SK-N-SH treated with all-trans-retinoic acid at 6 μM for 48 hours (cell line): ENCODE measurements at regions not wholly inside any gene's neighbourhood (a gene's known extent, or its start where the extent isn't known, plus 50 kb on each side); places are given as distances from the start of the nearest gene placed in this dataset.

Source experiments
- ATAC-seq: fragments of 200-7000 bp; cut with Tn5 transposase; 3 replicates; pipeline ENCODE4 v1.9.1; 2020; ENCODE audit warnings: mild to moderate bottlenecking, moderate library complexity
- BACH2 ChIP-seq: fragments of 250-450 bp; sonication (Bioruptor Pico); IDR thresholded peaks from 2 replicates; pipeline ENCODE4 v1.9.0; 2021; ENCODE audit warnings: mild to moderate bottlenecking, borderline replicate concordance
- CREB5 ChIP-seq: fragments of 250-450 bp; sonication (Bioruptor Pico); IDR thresholded peaks from 2 replicates; pipeline ENCODE4 v1.5.1; 2020; ENCODE audit warnings: low read depth, mild to moderate bottlenecking, moderate library complexity
- CSDC2 ChIP-seq: fragments of 250-450 bp; sonication (Bioruptor Pico); IDR thresholded peaks from 2 replicates; pipeline ENCODE4 v1.5.0; 2020; ENCODE audit warnings: mild to moderate bottlenecking, moderate library complexity
- CSRNP3 ChIP-seq: fragments of 250-450 bp; sonication (Bioruptor Pico); IDR thresholded peaks from 2 replicates; pipeline ENCODE4 v1.5.1; 2021; ENCODE audit warnings: mild to moderate bottlenecking, moderate library complexity
- GLIS3 ChIP-seq: fragments of 250-450 bp; sonication (Bioruptor Pico); IDR thresholded peaks from 2 replicates; pipeline ENCODE4 v1.5.0; 2020; ENCODE audit warnings: mild to moderate bottlenecking, moderate library complexity
- ISL1 ChIP-seq: fragments of 250-450 bp; sonication (Bioruptor Pico); IDR thresholded peaks from 2 replicates; pipeline ENCODE4 v2.1.2; 2022; ENCODE audit warnings: mild to moderate bottlenecking, moderate library complexity
- OSR1 ChIP-seq: fragments of 250-450 bp; sonication (Bioruptor Pico); IDR thresholded peaks from 2 replicates; pipeline ENCODE4 v1.8.0; 2022; ENCODE audit warnings: moderate library complexity, mild to moderate bottlenecking, inconsistent platforms
- PATZ1 ChIP-seq: fragments of 250-450 bp; sonication (Bioruptor Pico); IDR thresholded peaks from 2 replicates; pipeline ENCODE4 v1.8.0; 2020; ENCODE audit warnings: mild to moderate bottlenecking, moderate library complexity, borderline replicate concordance
- POU6F1 ChIP-seq: fragments of 250-450 bp; sonication (Bioruptor Pico); IDR thresholded peaks from 2 replicates; pipeline ENCODE4 v1.8.0; 2021; ENCODE audit warnings: low read depth, mild to moderate bottlenecking, moderate library complexity, borderline replicate concordance
- PPARA ChIP-seq: fragments of 250-450 bp; sonication (Bioruptor Pico); IDR thresholded peaks from 2 replicates; pipeline ENCODE4 v1.5.0; 2020; ENCODE audit warnings: mild to moderate bottlenecking, borderline replicate concordance
- RARB ChIP-seq: fragments of 250-450 bp; sonication (Bioruptor Pico); IDR thresholded peaks from 2 replicates; pipeline ENCODE4 v1.8.0; 2021; ENCODE audit warnings: mild to moderate bottlenecking, moderate library complexity
- TCF4 ChIP-seq: fragments of 250-450 bp; sonication (Bioruptor Pico); IDR thresholded peaks from 2 replicates; pipeline ENCODE4 v1.8.0; 2021; ENCODE audit warnings: mild to moderate bottlenecking, moderate library complexity, borderline replicate concordance
- TOX ChIP-seq: fragments of 250-450 bp; sonication (Bioruptor Pico); IDR thresholded peaks from 2 replicates; pipeline ENCODE4 v1.8.0; 2021; ENCODE audit warnings: mild to moderate bottlenecking, moderate library complexity, borderline replicate concordance
- TSHZ2 ChIP-seq: fragments of 250-450 bp; sonication (Bioruptor Pico); IDR thresholded peaks from 2 replicates; pipeline ENCODE4 v1.5.0; 2020; ENCODE audit warnings: mild to moderate bottlenecking, moderate library complexity
- ZC3H10 ChIP-seq: fragments of 250-450 bp; sonication (Bioruptor Pico); IDR thresholded peaks from 2 replicates; pipeline ENCODE4 v1.5.1; 2021; ENCODE audit warnings: mild to moderate bottlenecking, moderate library complexity
- ZFP3 ChIP-seq: fragments of 250-450 bp; sonication (Bioruptor Pico); IDR thresholded peaks from 2 replicates; pipeline ENCODE4 v1.5.0; 2020; ENCODE audit warnings: mild to moderate bottlenecking, moderate library complexity
- ZNF70 ChIP-seq: fragments of 450-650 bp; formaldehyde crosslinking; IDR thresholded peaks from 2 replicates; pipeline ENCODE4 v1.5.0; 2020; ENCODE audit warnings: mild to moderate bottlenecking, moderate library complexity
- ZNF8 ChIP-seq: fragments of 450-650 bp; formaldehyde crosslinking; IDR thresholded peaks from 2 replicates; pipeline ENCODE4 v1.5.0; 2020; ENCODE audit warnings: mild to moderate bottlenecking, moderate library complexity

- ATAC-seq: no peak
- TF ChIP-seq ZNF70 (CRISPR knock-in tag): no peak
Measured at GRCh38 chr3:191901741-191902140, 440.8 kb downstream of the PYDC2 start.

- no peak for ATAC-seq
Measured at GRCh38 chr3:191912616-191913204, 451.7 kb downstream of the PYDC2 start.

GRCh38 chr3:191915712-191916111, 454.7 kb downstream of the PYDC2 start:
- TF ChIP-seq BACH2 (no peak), CREB5 (CRISPR knock-in tag) (no peak), POU6F1 (CRISPR knock-in tag) (no peak), TCF4 (CRISPR knock-in tag) (no peak), PPARA (no peak), GLIS3 (CRISPR knock-in tag) (no peak), ISL1 (no peak), CSRNP3 (CRISPR knock-in tag) (no peak)
- TF ChIP-seq, all 23 proteins: peak for 0
- no peak for ATAC-seq

More at GRCh38 chr3:191912616-191913204, 451.7 kb downstream of the PYDC2 start:
- TF ChIP-seq BACH2 (no peak), ZNF70 (CRISPR knock-in tag) (no peak), RARB (CRISPR knock-in tag) (no peak), OSR1 (CRISPR knock-in tag) (no peak), ZFP3 (no peak)
- TF ChIP-seq, all 23 proteins: peak for 0

- no peak for ATAC-seq
- TF ChIP-seq PPARA: no peak
- TF ChIP-seq POU6F1 (CRISPR knock-in tag): no peak
- no peak for TF ChIP-seq ZC3H10 (CRISPR knock-in tag)
- no peak for TF ChIP-seq TSHZ2 (CRISPR knock-in tag)
- no peak for TF ChIP-seq ZNF8 (CRISPR knock-in tag)
- no peak for TF ChIP-seq BACH2
Measured at GRCh38 chr3:191919491-191920026, 458.6 kb downstream of the PYDC2 start.

GRCh38 chr3:191922570-191922969, 461.6 kb downstream of the PYDC2 start:
- ATAC-seq: no peak
- TF ChIP-seq RARB (CRISPR knock-in tag) (no peak), CSDC2 (CRISPR knock-in tag) (no peak), CREB5 (CRISPR knock-in tag) (no peak), TCF4 (CRISPR knock-in tag) (no peak), ISL1 (no peak), GLIS3 (CRISPR knock-in tag) (no peak), TOX (no peak), PATZ1 (CRISPR knock-in tag) (no peak), TSHZ2 (CRISPR knock-in tag) (no peak)
